ENCODE measurements at regions not wholly inside any gene's neighbourhood (a gene's known extent, or its start where the extent isn't known, plus 50 kb on each side); places are given as distances from the start of the nearest gene placed in this dataset.

DNA sequence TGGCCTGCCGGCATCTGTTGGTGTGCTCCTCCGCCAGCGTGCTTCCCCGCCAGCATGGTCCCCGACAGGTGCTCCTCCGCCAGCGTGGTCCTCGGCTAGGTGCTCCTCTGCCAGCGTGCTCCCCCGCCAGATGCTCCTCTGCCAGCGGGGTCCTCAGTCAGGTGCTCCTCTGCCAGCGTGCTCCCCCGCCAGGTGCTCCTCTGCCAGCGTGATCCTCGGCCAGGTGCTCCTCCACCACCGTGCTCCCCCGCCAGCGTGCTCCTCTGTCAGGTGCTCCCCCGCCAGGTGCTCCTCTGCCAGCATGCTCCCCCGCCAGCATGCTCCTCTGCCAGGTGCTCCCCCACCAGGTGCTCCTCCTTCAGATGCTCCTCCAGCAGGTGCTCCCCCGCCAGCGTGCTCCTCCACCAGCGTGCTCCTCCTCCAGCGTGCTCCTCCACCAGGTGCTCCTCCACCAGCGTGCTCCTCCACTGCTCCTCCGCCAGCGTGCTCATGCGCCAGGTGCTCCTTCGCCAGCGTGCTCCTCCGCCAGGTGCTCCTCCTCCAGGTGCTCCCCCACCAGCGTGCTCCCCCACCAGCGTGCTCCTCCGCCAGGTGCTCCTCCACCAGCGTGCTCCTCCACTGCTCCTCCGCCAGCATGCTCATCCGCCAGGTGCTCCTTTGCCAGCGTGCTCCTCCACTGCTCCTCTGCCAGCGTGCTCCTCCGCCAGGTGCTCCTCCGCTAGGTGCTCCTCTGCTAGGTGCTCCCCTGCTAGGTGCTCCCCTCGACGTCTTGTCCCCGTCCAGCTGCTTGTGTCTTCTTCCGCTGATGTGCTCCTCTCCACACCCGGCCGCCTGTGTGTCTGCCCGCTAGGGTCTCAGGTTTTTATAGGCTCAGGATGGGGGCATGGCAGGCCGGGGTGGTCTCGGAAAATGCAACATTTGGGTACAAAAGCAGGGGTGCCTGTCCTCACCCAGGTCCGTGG is 223.0 kb downstream of the NRIP1 start:
- no peak for TF ChIP-seq EP300 (IDR thresholded peaks at IDR 0.05; ENCODE audit: borderline replicate concordance in 1 of 2, low read depth in 1 of 2, low read length in 1 of 2)
- TF ChIP-seq GATA2 (CRISPR knock-in tag; IDR thresholded peaks at IDR 0.05) = no peak
- TF ChIP-seq CTCF (IDR thresholded peaks at IDR 0.05) = no peak
- no peak for TF ChIP-seq EZH2phosphoT487 (IDR thresholded peaks at IDR 0.05; ENCODE audit: borderline replicate concordance, low read depth)
- TF ChIP-seq, protein P1, sequence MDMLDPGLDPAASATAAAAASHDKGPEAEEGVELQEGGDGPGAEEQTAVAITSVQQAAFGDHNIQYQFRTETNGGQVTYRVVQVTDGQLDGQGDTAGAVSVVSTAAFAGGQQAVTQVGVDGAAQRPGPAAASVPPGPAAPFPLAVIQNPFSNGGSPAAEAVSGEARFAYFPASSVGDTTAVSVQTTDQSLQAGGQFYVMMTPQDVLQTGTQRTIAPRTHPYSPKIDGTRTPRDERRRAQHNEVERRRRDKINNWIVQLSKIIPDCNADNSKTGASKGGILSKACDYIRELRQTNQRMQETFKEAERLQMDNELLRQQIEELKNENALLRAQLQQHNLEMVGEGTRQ (IDR thresholded peaks at IDR 0.05; ENCODE audit: borderline replicate concordance, low read depth, low read length) = no peak
- TF ChIP-seq TAF1 (IDR thresholded peaks at IDR 0.05; ENCODE audit: borderline replicate concordance, low read depth, low read length) = no peak
- no peak for TF ChIP-seq RFX5 (IDR thresholded peaks at IDR 0.05; ENCODE audit: low read length)

All from SK-N-SH (cell line).